ENCODE measurements at regions not wholly inside any gene's neighbourhood (a gene's known extent, or its start where the extent isn't known, plus 50 kb on each side); places are given as distances from the start of the nearest gene placed in this dataset.

GRCh38 chr6:21798468-21798867 lies 204.9 kb downstream of the SOX4 start:
- in situ Hi-C loops (cut with MboI; ENCODE audit: low sequenced_read_pairs): no loop called here

More at GRCh38 chr6:21798468-21798867, 204.9 kb downstream of the SOX4 start:
- dilution Hi-C loops (cut with HindIII; ENCODE audit: low sequenced_read_pairs, unreplicated experiment) (no loop called here), intact Hi-C loops (cut with micrococcal nuclease) (no loop called here)
- no peak overlapping the region for H3K18ac ChIP-seq (ENCODE audit: low read depth, low read length)
- 0 out of 4 replicates have a peak, but pooled peaks cover 0 to 4% of the 10 kb centered on the region in 2 experiments for H3K79me1 ChIP-seq (ENCODE audit: low read depth in 1 of 2, low read length in 2 of 2)
- no peak overlapping the region for H4K91ac ChIP-seq (ENCODE audit: insufficient read depth, low read depth, low read length)
- no peak overlapping the region for H2AFZ ChIP-seq (replicated peaks; ENCODE audit: low read length, poor library complexity)
- no peak overlapping the region for H3K14ac ChIP-seq (replicated peaks; ENCODE audit: low read depth, low read length)
- H4K20me1 ChIP-seq (ENCODE audit: insufficient read depth, low read length): no peaks in the 10 kb centered on the region
- BruUV-seq (replicated peaks): no TSS peak
- no peak overlapping the region for H3K56ac ChIP-seq (ENCODE audit: extremely low read depth, insufficient read depth, low read length)
- no peak overlapping the region for H2BK15ac ChIP-seq (ENCODE audit: low read depth, low read length)
- no peak overlapping the region for H2AK9ac ChIP-seq (replicated peaks; ENCODE audit: low read depth, low read length, poor library complexity)
- WGBS, 2 experiments (ENCODE audit: extremely low coverage in 2 of 2, insufficient read length in 1 of 2): 100% methylated on average over 1 of the region's 4 CpGs; no CpG with 5 or more reads in 1 of the 2 experiments
- peaks cover 11% of the 10 kb centered on the region for H3K9me1 ChIP-seq (ENCODE audit: insufficient read depth, low read length)
- H3K9ac ChIP-seq (ENCODE audit: low read depth, low read length): no peak overlapping the region
- no peaks in the 10 kb centered on the region for H3K27me3 ChIP-seq (ENCODE audit: control insufficient read depth, insufficient read depth, low read length)
- no peak overlapping the region for H3K4ac ChIP-seq (ENCODE audit: low read depth, low read length)
- no peaks in the 10 kb centered on the region for H3K9me3 ChIP-seq (ENCODE audit: control insufficient read depth, insufficient read depth, low read length)
- no peak overlapping the region for H2BK5ac ChIP-seq (ENCODE audit: low read depth, low read length, poor library complexity, severe bottlenecking)
- H2BK20ac ChIP-seq (ENCODE audit: low read depth, low read length): no peak overlapping the region
- peaks cover 1% of the 10 kb centered on the region; the same call in 1 of the 2 replicates for H3K36me3 ChIP-seq (ENCODE audit: control insufficient read depth, insufficient read depth, low read length)
- no peak overlapping the region for H2AK5ac ChIP-seq (ENCODE audit: low read depth, low read length)
- peaks cover 8% of the 10 kb centered on the region for H3K4me1 ChIP-seq (ENCODE audit: control insufficient read depth, insufficient read depth, low read length)
- no peak overlapping the region for H4K5ac ChIP-seq (ENCODE audit: low read depth, low read length)
- no peak overlapping the region for H2BK120ac ChIP-seq (ENCODE audit: low read depth, low read length)
- no peak for ATAC-seq (ENCODE audit: low read depth)
- ChIA-PET CTCF (interaction anchor here (0.7 kb wide), 1 partner anchor 47 kb away, joined by 3 read pairs; no protein-coding TSS in a partner anchor), POLR2A (ENCODE audit: unreplicated experiment) (no interaction called here)
- H3K27ac ChIP-seq (ENCODE audit: insufficient read depth, low read length): no peak overlapping the region
- H3K4me3 ChIP-seq (ENCODE audit: insufficient read depth, low read depth, low read length): no peak overlapping the region
- H3K23ac ChIP-seq (ENCODE audit: low read depth, low read length): no peak overlapping the region
- TF ChIP-seq RAD21 (IDR thresholded peaks at IDR 0.05; ENCODE audit: low read length) (no peak), RFX5 (IDR thresholded peaks at IDR 0.05; ENCODE audit: low read depth, low read length) (no peak)
- H3K4me2 ChIP-seq (ENCODE audit: low read depth, low read length): no peak overlapping the region
- no peak overlapping the region for H4K8ac ChIP-seq (ENCODE audit: low read depth in 2 of 2, low read length in 2 of 2)
- DNase-seq: no peak
